H1 (cell line): ENCODE measurements at regions not wholly inside any gene's neighbourhood (a gene's known extent, or its start where the extent isn't known, plus 50 kb on each side); places are given as distances from the start of the nearest gene placed in this dataset.
A peak's percentile ranks its signal among the peaks of the same experiment; 100 is the strongest.

ENCODE experiments used
- CTCF ChIA-PET: fragments of 300-600 bp; sonication (Branson Sonifier 250); formaldehyde crosslinking; loops from one replicate; lab custom pipeline; 2021; ENCODE audit not compliant: partially characterized antibody; lab: Charles Lee
- POLR2A ChIA-PET: fragments of 300-600 bp; sonication (Branson Sonifier 250); formaldehyde crosslinking; loops from one replicate; lab custom pipeline; 2021; ENCODE audit warnings: inconsistent platforms; ENCODE audit not compliant: partially characterized antibody; lab: Charles Lee
- DNase-seq, 2 experiments: peaks; one replicate each; pipeline versions ENCODE4 v3.0.0 to v3.0.0-alpha.2; 2010 to 2022; ENCODE audit warnings: low spot score in 2 of 2, low read depth in 1 of 2, mixed read lengths in 1 of 2
- FAIRE-seq: peaks from 2 replicates; lab custom pipeline; 2011; peaks lifted over from hg19 to GRCh38; lab: Jason Lieb, UNC
- H2AFZ ChIP-seq: 2 replicates; pipeline ENCODE4 v1.8.1; 2012; ENCODE audit warnings: low read length, inconsistent platforms
- H2AK5ac ChIP-seq: 2 replicates; pipeline ENCODE4 v1.6.1; 2013; ENCODE audit warnings: low read depth, low read length
- H2BK120ac ChIP-seq: replicated peaks from 2 replicates; pipeline ENCODE3; 2013; ENCODE audit warnings: low read depth, low read length, inconsistent platforms
- H2BK12ac ChIP-seq: 2 replicates; pipeline ENCODE4 v1.6.1; 2013; ENCODE audit warnings: low read depth, low read length
- H2BK15ac ChIP-seq: 2 replicates; pipeline ENCODE4 v1.6.1; 2013; ENCODE audit warnings: low read length
- H2BK20ac ChIP-seq: 2 replicates; pipeline ENCODE4 v1.6.1; 2013; ENCODE audit warnings: low read length
- H2BK5ac ChIP-seq: 2 replicates; pipeline ENCODE4 v1.6.1; 2013; ENCODE audit warnings: low read depth, low read length
- H3K14ac ChIP-seq: 2 replicates; pipeline ENCODE4 v1.6.1; 2013; ENCODE audit warnings: inconsistent platforms; ENCODE audit not compliant: insufficient read length
- H3K18ac ChIP-seq: 2 replicates; pipeline ENCODE4 v1.6.1; 2013; ENCODE audit warnings: low read length; ENCODE audit errors: extremely low read depth
- H3K23ac ChIP-seq: 2 replicates; pipeline ENCODE4 v1.6.1; 2013; ENCODE audit warnings: inconsistent platforms; ENCODE audit not compliant: insufficient read length
- H3K23me2 ChIP-seq: 2 replicates; pipeline ENCODE4 v1.6.1; 2013; ENCODE audit warnings: low read depth, low read length
- H3K27ac ChIP-seq: 2 replicates; pipeline ENCODE4 v1.6.1; 2011; ENCODE audit warnings: low read depth, low read length, inconsistent platforms
- H3K27me3 ChIP-seq, 4 experiments: replicated peaks in 1 of 4; 1 replicate in 1 of 4; 2 replicates in 3 of 4; pipeline versions ENCODE4 v1.6.1 to v1.8.1; 2011 to 2013; ENCODE audit warnings: low read length in 3 of 4, mild to moderate bottlenecking in 3 of 4, inconsistent platforms in 2 of 4, mixed read lengths in 2 of 4, moderate library complexity in 1 of 4; ENCODE audit not compliant: control insufficient read depth in 3 of 4, insufficient read depth in 3 of 4; ENCODE audit errors: extremely low read depth in 1 of 4
- H3K36me3 ChIP-seq, 4 experiments: 2 replicates each; pipeline versions ENCODE4 v1.6.1 to v1.8.1; 2011 to 2013; ENCODE audit warnings: mild to moderate bottlenecking in 4 of 4, low read length in 3 of 4, moderate library complexity in 2 of 4, control low read depth in 1 of 4, inconsistent platforms in 1 of 4; ENCODE audit not compliant: insufficient read depth in 4 of 4, control insufficient read depth in 2 of 4
- H3K4ac ChIP-seq: replicated peaks from 2 replicates; pipeline ENCODE3; 2013; ENCODE audit warnings: low read length, low read depth, mixed read lengths, inconsistent platforms; ENCODE audit not compliant: insufficient read length
- H3K4me1 ChIP-seq, 4 experiments: replicated peaks in 1 of 4; 1 replicate in 1 of 4; 2 replicates in 3 of 4; pipeline versions ENCODE4 v1.6.1 to v1.8.1; 2011 to 2013; ENCODE audit warnings: low read length in 3 of 4, inconsistent platforms in 2 of 4, mixed read lengths in 1 of 4; ENCODE audit not compliant: insufficient read depth in 4 of 4, control insufficient read depth in 3 of 4
- H3K4me2 ChIP-seq, 2 experiments: 2 replicates each; pipeline versions ENCODE4 v1.6.1 to v1.8.1; 2011 to 2013; ENCODE audit warnings: low read depth in 2 of 2, low read length in 2 of 2, control low read depth in 1 of 2, inconsistent platforms in 1 of 2, mild to moderate bottlenecking in 1 of 2; ENCODE audit not compliant: insufficient read depth in 1 of 2
- H3K4me3 ChIP-seq, 4 experiments: fragments of 200-600, 300-600 bp in 1 of 4; sonication (generic), shearing (Covaris generic), sonication (Bioruptor Twin) in 1 of 4; 2 replicates each; pipeline versions ENCODE4 v1.5.1 to v1.8.1; 2011 to 2016; ENCODE audit warnings: low read length in 4 of 4, low read depth in 3 of 4, control low read depth in 2 of 4, inconsistent platforms in 2 of 4, mild to moderate bottlenecking in 2 of 4, mixed read lengths in 1 of 4, moderate library complexity in 1 of 4; ENCODE audit not compliant: insufficient read depth in 2 of 4; ENCODE audit errors: extremely low read depth in 1 of 4
- H3K56ac ChIP-seq: replicated peaks from 2 replicates; pipeline ENCODE3; 2013; ENCODE audit warnings: low read depth, mild to moderate bottlenecking, mixed read lengths, low read length, inconsistent platforms; ENCODE audit not compliant: insufficient read length
- H3K79me1 ChIP-seq: 2 replicates; pipeline ENCODE4 v1.6.1; 2013; ENCODE audit warnings: low read depth, low read length, control low read depth
- H3K79me2 ChIP-seq, 2 experiments: 2 replicates each; pipeline versions ENCODE4 v1.6.1 to v1.8.1; 2012 to 2013; ENCODE audit warnings: low read length in 2 of 2, mild to moderate bottlenecking in 2 of 2, inconsistent platforms in 1 of 2; ENCODE audit not compliant: insufficient read depth in 2 of 2, control insufficient read depth in 1 of 2
- H3K9ac ChIP-seq, 4 experiments: replicated peaks in 1 of 4; 1 replicate in 1 of 4; 2 replicates in 3 of 4; pipeline versions ENCODE4 v1.6.1 to v1.8.1; 2011 to 2013; ENCODE audit warnings: low read depth in 3 of 4, low read length in 3 of 4, control low read depth in 2 of 4, mild to moderate bottlenecking in 2 of 4, moderate library complexity in 2 of 4, inconsistent platforms in 1 of 4; ENCODE audit errors: extremely low read depth in 1 of 4
- H3K9me3 ChIP-seq, 2 experiments: 2 replicates each; pipeline versions ENCODE4 v1.6.1 to v1.8.1; 2012 to 2013; ENCODE audit warnings: mild to moderate bottlenecking in 2 of 2, moderate library complexity in 2 of 2, control low read depth in 1 of 2, inconsistent platforms in 1 of 2, low read depth in 1 of 2, low read length in 1 of 2, mixed read lengths in 1 of 2; ENCODE audit not compliant: insufficient read depth in 2 of 2
- H4K20me1 ChIP-seq, 2 experiments: replicated peaks in 1 of 2; 2 replicates each; pipeline versions ENCODE3 to v1.8.1; 2011 to 2013; ENCODE audit warnings: inconsistent platforms in 2 of 2, low read length in 2 of 2, mild to moderate bottlenecking in 1 of 2; ENCODE audit not compliant: insufficient read depth in 2 of 2, control insufficient read depth in 1 of 2
- H4K5ac ChIP-seq: 2 replicates; pipeline ENCODE4 v1.6.1; 2013; ENCODE audit warnings: low read length, low read depth, mixed read lengths, inconsistent platforms; ENCODE audit not compliant: insufficient read length
- H4K8ac ChIP-seq: 2 replicates; pipeline ENCODE4 v1.8.0; 2013; ENCODE audit warnings: mild to moderate bottlenecking, moderate library complexity, low read length, inconsistent platforms; ENCODE audit not compliant: insufficient read depth; ENCODE audit errors: extremely low read depth
- H4K91ac ChIP-seq: replicated peaks from 2 replicates; pipeline ENCODE3; 2013; ENCODE audit warnings: low read length, mixed read lengths, inconsistent platforms; ENCODE audit not compliant: insufficient read length
- ASH2L ChIP-seq: fragments of 200-600, 300-600 bp; sonication (generic); IDR thresholded peaks from one replicate; pipeline ENCODE4 v1.7.1; 2017; ENCODE audit warnings: low read length
- KDM1A ChIP-seq: fragments of 200-600, 300-600 bp; sonication (generic); IDR thresholded peaks from 2 replicates; pipeline ENCODE4 v1.7.1; 2016; ENCODE audit warnings: mild to moderate bottlenecking, low read length, borderline replicate concordance
- SIX5 ChIP-seq: IDR thresholded peaks from 2 replicates; pipeline ENCODE4 v1.6.1; 2011; ENCODE audit warnings: mild to moderate bottlenecking, low read depth, low read length
- YY1 ChIP-seq: IDR thresholded peaks from 2 replicates; pipeline ENCODE4 v1.6.1; 2011; ENCODE audit warnings: low read depth, mild to moderate bottlenecking, low read length
- WGBS, 2 experiments: shearing (Covaris generic) in 1 of 2; methylation state at CpG; one replicate each; pipeline versions ENCODE4 v1.1.6 to v1.1.7; 2013 to 2015; ENCODE audit warnings: low lambda C conversion rate in 2 of 2, mixed read lengths in 2 of 2, inconsistent platforms in 1 of 2, low coverage in 1 of 2, missing lambda C conversion rate in 1 of 2; ENCODE audit not compliant: insufficient replicate concordance in 2 of 2, insufficient coverage in 1 of 2, insufficient read length in 1 of 2; ENCODE audit errors: extremely low coverage in 1 of 2, missing lambda C conversion rate in 1 of 2; 5-methylcytosine and 5-hydroxymethylcytosine counted together

DNA sequence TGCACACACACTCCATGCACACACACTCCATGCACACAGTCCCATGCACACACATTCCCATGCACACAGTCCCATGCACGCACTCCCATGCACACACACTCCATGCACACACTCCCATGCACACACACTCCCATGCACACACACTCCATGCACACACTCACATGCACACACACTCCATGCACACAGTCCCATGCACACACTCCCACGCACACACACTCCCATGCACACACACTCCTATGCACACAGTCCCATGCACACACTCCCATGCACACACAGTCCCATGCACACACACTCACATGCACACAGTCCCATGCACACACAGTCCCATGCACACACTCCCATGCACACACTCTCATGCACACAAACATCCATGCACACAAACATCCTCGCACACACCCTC lies 168.4 kb downstream of the TTLL2 start:
- H2BK20ac ChIP-seq: peak overlapping the region; percentile 99
- H3K9me3 ChIP-seq: no peaks in the 10 kb centered on the region
- H3K4me2 ChIP-seq: no peak overlapping the region
- peak; percentile 93; the same call in 1 of the 2 replicates for TF ChIP-seq KDM1A
- TF ChIP-seq ASH2L: no peak
- TF ChIP-seq SIX5: no peak
- TF ChIP-seq YY1: no peak
- TF ChIP-seq, all 59 proteins: peak for 1
- peaks cover 6% of the 10 kb centered on the region for H3K23me2 ChIP-seq
- H3K9ac ChIP-seq: no peak overlapping the region; a peak in 1 of 7 replicates
- H3K18ac ChIP-seq: no peak overlapping the region; the same call in 1 of the 2 replicates
- no peak overlapping the region for H3K23ac ChIP-seq
- H3K4ac ChIP-seq: no peak overlapping the region
- no peaks in the 10 kb centered on the region for H3K27me3 ChIP-seq
- no peak overlapping the region for H3K14ac ChIP-seq
- H4K8ac ChIP-seq: no peak overlapping the region
- CTCF ChIA-PET: interaction anchor here (3.2 kb wide), 1 partner anchor 7 kb away, joined by 13 read pairs; no protein-coding TSS in a partner anchor
- no peaks in the 10 kb centered on the region for H3K36me3 ChIP-seq
- peaks cover 0 to 11% (median 4%) of the 10 kb centered on the region in 4 experiments; a peak in 5 of 7 replicates for H3K4me1 ChIP-seq
- peak overlapping the region; percentile 76 for H4K91ac ChIP-seq
- H2BK15ac ChIP-seq: peak overlapping the region; percentile 72
- H2AFZ ChIP-seq: no peak overlapping the region
- no peak overlapping the region for H3K4me3 ChIP-seq
- no peaks in the 10 kb centered on the region for H3K79me1 ChIP-seq
- H2BK5ac ChIP-seq: 0 out of 2 replicates have a peak overlapping the region, but pooled peaks have one; percentile 57
- no peak overlapping the region for H4K5ac ChIP-seq
- POLR2A ChIA-PET: no interaction called here
- WGBS, 2 experiments: 92% methylated on average over 3 of the region's 3 CpGs; no CpG with 5 or more reads in 1 of the 2 experiments
- no peaks in the 10 kb centered on the region for H4K20me1 ChIP-seq
- H2BK12ac ChIP-seq: peak overlapping the region; percentile 86; the same call in 1 of the 2 replicates
- no peak overlapping the region for H3K27ac ChIP-seq
- FAIRE-seq (no peak), DNase-seq (no peak)
- peak overlapping the region; percentile 71 for H2AK5ac ChIP-seq
- no peaks in the 10 kb centered on the region for H3K79me2 ChIP-seq
- no peak overlapping the region for H2BK120ac ChIP-seq
- no peak overlapping the region for H3K56ac ChIP-seq
